ENCODE measurements at regions not wholly inside any gene's neighbourhood (a gene's known extent, or its start where the extent isn't known, plus 50 kb on each side); places are given as distances from the start of the nearest gene placed in this dataset.

DNA sequence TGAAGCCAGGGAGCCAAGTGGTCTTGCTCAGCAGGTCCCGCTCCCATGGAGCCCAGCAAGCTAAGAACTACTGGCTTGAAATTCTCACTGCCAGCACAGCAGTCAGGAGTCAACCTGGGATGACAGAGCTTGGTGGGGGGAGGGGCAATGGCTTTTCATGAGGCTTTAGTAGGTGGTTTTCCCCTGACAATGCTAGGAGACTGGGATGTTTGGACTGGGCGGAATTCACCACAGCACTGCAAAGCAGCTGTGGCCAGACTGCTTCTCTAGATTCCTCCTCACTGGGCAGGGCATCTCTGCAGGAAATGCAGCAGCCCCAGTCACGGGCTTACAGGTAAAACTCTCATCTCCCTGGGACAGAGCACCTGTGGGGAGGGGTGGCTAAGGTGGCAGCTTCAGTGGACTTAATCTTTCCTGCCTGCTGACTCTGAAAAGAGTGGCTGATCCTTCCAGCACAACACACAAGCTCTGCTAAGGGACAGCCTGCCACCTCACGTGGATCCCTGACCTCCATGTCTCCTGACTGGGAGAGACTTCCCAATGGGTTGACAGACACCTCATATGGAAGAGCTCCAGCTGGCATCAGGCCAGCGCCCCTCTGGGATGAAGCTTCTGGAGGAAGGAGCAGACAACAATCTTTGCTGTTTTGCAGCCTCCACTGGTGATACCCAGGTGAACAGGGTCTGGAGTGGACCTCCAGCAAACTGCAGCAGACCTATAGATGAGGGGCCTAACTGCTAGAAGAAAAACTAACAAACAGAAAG lies 349.7 kb upstream of the ST6GAL2 start:
- DNase-seq: no peak

DNA sequence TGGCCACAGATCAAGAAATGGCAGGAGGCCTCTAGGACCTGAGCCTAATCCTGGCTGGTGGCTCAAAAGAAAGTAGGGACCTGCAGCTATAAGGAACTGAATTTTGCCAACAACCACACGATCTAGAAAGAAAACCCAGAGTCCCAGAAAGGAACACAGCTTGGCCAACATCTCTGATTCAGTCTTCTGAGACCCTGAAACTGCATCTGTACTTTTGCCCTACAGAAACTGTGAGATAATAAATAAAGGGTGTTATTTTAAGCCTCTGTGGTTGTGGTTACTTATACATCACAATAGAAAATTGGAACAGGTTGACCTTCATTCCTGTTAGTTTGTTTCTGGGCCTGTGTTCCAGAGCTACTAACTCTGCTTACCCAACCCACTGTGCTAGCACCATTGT lies 356.8 kb upstream of the ST6GAL2 start:
- DNase-seq: no peak

DNA sequence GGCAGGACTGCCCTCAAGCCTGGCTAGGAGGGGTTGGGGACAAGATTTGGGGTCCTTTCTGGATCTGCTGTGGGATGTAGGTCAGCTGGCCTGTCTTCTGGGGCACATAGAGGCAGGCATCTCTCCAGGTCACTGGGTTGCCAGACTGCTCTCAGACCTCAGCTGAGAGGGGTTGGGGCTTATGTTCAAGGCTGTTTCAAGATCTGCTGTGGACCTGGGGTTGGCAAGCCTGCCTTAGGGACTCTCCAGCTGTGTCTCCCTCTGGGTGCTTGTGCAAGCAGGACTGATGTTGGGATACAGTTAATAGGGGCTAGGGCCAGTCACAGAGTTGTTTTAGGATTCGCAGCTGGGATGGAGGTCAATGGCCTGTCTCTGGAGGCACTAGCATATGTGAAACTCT lies 363.0 kb upstream of the ST6GAL2 start:
- no peak for DNase-seq

DNA sequence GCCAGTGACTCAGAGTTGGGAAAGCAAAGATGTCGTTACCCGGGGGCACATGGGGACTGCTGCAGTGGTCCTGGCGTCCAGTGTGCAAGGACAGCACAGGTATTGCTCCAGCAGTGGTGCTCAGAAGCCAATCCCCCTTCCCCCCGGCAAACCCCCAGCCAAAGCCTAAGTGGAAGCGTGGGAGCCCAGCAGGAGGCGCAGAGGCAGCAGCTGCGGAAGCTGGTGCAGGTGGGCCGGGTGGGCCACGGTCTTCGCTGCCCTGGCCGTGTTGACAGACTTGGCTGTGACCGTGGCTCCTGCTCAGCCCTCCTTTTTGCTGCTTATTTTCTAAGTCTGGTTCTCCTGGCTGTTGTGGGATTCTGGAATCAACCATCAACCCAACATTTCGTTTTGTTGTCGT lies 369.8 kb upstream of the ST6GAL2 start:
- DNase-seq: no peak

DNA sequence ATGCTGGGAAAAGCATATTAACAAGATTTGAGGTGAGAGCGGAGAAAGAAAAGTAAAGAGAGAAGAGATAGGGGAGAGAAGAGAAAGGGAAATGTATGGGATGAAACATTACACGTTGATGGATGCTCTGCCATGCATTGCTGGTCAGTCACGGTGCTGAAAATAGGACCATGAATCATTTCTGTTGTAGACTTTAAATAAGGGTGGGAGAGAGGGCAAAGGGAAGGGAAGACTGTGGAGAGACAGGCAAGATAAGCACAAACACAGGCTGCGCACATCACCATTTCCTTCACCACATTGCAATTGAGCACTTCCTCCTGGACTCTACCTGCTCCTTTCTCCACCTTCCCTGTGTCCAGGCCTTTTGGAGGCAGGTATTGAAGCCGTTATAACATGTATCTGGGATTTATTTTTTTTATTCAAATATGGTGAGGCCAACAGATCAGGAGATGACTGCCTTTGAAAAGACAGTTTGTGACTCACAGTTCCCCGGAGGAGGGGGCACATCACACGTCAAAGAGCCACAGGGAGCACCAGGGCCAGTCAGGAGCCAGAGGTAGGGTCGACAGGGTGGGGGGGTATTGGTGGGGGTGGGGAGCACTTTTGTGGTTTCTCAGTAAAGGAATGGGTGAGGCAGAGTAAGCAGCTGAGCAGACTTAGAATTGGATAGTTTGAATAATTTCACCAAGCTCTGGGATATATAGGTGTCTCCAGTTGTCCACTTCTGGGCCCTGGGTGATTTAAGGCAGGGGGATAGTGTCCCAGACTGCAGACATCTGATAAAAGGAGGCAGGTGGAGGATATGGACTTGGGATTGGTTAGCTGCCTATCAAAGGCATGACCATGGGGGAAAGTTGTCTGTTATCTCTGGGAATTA lies 372.8 kb upstream of the ST6GAL2 start:
- DNase-seq: no peak

DNA sequence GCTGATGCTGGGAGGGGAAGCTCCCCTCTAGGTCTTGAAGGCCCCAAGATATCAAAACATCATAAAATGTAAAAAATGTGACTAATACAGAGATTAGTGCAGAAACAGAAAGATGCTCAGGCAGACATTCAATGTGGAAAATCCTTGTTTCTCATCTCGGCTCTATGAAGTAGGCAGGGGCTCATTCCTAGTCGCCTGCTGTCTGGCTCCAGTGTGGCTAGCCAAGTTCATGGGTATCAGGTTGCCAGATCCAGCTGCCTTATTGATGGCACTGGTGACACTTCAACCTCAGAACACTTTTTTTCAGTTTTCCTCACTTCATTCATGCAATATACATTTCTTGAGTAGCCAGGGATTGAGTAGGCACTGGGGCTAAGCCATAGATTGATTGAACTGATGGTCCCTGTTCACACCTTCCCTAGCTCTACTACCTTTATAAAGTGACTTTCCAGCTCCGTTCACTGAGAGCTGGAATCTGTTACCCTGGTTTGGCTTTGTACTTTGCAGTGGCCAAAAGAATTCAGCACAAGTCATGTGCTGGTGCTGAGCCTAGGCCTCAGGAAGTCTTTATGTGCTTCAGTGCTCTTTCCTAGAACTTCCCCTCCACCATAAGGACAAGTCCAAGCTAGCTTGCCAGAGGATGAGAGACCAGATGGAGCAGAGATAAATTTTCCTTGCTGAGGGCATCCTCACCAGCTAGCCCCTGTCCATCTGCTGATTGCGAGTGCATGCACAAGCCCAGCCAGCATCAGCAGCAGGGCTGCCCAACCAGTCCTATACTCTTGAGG lies 373.6 kb upstream of the ST6GAL2 start:
- DNase-seq: no peak

DNA sequence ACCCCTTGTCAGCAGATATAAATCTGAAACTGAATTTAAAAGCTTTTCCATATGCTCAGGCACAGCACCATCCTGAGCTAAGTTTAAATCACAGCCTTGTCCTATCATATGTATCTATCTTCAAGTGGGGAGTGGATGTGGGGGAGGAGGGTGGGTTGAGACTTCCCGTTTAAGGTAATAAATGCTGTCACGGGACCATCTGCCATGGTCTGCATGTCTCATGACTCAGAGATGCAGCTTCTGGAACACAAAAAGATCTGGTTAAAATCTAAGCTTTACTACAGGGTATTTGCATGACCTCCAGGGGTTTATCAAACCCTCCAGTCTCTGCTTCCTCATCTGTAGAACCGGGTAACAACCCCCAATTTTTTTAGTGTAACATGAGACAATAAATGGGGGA lies 377.7 kb upstream of the ST6GAL2 start:
- DNase-seq: no peak

DNA sequence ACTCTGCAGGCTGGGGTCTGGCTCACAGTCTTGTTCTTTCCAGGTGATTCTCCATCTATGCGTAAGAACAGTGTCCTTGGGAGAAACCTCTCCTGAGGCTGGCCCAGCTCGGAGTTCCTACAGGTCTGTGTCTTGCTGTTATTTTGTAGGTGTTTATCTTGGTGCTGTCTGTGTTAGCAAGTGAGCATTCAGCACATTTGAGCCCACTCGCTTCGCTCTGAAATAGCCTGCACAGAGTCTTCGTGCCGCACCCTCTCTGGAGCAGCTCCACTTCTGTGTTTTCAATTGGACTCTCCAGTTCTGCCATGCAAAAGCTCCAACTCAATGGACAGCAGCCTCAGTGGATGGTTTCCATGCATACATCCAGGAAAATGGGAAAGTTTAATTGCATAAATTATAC lies 378.2 kb upstream of the ST6GAL2 start:
- no peak for DNase-seq

DNA sequence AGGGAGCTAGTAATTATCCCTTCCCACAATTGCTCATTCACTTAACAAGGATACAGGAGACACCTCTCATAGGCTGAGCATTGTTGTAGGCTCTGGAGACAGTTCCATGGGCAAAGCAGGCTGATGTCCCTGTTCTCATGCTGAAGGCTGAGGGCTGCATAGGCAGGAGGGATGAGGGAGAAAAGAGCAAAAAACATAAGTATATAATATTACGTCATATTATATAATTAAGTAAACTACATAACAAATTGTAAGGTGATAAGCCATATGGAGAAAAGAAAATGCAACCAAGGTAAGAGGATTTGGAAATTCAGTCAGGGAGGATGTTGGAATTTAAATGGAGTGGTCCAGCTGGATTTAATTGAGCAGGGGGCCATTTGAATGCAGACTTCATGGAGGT lies 380.6 kb upstream of the ST6GAL2 start:
- no peak for DNase-seq

DNA sequence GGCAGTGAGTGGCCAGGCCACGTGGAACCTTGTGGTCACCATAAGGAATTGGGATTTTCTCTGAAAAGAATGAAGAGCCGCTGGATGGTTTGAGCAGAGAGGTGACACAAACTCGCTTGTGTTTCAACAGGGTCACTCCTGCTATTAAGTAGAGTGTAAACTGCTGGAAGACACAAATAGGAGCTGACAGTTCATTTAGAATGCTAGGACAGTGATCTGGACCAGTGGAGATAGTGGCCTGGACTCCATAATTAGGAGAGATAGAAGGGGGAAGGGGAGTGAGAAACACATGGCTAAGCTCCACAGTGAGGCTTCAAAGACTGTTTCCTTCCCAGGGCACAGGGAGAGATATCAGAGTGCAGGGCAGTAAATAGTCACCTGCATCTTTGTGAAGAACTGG lies 381.1 kb upstream of the ST6GAL2 start:
- no peak for DNase-seq

DNA sequence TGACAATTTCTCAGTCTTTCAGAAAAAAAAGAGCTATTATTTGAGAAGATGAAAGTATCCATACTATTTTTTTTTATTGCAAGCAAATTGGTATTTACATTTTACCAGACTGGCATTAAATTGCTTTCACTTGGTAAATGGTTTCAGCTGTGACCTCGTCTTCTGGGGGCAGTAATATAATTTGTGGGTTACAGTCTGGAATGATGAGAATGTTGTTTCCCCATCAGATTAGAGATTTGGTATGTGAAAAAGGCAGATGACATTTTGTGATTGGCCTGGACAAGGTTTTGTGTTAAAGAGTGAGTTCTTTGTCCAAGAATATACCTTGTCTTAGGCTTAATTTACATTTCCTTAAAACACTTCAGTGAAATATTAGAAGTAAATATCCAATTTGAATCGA lies 390.1 kb upstream of the ST6GAL2 start:
- DNase-seq: no peak

DNA sequence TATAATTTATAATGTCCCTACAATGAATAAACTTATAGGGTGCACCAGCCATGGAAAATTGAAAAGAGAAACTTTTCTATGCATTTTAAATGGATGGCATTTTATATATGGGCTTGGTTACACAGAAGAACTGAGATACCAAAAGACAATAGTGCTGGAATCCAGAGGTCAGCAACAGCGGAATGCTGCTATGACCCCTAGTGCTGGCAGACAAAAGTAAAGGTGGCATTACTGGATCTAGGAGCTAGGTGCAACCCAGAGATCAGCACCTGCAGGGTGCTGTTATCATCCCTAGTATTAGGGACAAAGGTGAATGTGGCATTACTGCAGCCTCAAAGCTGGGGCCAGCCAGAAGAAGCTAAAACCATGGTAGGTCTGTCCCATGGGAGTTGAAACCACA lies 392.7 kb upstream of the ST6GAL2 start:
- no peak for DNase-seq

DNA sequence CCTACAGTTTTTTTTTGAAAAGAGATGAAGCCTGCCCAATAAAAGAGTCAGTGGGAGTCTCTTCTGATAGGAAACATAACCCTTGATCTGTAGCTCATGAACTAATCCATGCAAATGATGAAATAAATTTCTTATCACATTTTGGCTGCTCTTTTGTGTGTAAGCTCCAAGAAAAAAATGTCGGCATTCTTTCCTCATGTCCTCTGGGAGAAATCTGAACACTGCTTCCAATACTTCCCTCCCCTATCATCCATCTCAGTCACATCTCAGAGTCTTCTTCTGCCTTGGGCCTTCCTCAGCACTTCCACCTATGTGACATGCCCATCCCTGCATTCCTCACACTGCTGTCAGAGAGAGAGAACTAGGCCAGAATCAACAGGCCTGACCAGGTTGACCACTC lies 395.7 kb upstream of the ST6GAL2 start:
- no peak for DNase-seq

DNA sequence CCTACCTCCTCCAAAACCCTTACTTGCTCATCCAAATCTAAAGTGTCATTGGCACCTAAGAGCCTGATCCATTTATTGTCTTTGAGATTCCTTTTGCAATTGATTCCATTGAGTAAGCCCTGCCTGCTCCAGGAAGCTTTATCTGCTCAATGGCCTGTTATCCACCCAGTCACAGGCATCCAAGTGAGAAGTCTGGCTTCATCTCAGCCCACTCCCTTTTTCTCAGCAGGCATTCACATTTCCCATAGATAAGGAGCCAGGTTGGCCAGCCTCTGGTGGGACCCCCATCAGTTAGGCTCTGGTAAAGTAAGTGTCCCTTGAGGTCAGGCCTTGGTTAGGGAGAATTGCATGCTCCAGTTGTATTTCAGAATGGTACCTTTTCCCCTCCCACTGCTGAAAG lies 396.2 kb upstream of the ST6GAL2 start:
- no peak for DNase-seq

DNA sequence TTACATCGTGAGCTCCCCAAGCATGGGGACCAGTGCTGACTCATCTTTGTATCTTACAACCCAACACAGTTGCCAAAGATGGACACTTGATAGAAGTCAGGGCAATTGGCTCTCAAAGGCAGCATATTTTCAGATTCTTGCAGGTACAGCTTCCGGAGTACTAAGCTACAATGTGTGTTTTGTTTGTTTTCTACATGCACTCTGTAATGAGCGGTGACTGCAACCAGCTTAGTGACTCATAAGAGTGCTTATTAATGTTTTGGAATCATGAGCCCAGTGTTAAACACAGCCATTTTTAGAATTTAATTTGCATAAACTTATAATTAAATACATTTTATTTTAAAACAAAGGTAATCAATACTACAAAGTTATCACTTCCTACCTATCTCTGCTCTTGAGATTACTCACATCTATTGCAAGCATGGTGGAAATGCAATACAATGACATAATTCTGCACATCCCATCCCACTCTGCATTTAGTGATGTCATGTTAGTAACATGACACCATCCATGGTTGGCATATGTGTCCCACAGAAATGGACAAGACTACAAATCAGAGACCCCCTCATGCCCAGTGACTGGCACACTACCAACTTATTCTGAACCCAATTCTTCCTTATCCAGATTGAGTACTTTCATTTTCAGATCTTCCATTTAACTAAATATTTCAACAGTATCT lies 399.8 kb upstream of the ST6GAL2 start:
- DNase-seq: no peak

DNA sequence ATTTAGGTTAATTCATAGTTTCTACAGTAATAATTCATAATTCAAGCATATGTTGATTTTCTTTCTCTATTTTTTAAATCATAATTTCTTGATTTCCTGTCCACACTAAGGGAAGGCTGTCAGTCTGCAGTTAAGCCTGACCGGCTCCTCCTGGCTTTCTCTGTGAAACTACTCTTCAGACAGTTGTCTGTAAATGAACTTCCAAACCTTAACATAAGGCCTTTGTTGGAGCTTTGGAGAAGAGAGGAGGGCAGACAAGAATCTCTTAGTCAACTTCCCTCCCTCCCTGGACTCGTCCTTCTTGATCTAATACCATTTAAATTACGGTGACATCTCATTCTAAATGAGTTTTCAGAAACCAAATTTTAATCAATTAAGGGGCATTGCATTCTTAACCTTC lies 404.1 kb upstream of the ST6GAL2 start:
- no peak for DNase-seq

DNA sequence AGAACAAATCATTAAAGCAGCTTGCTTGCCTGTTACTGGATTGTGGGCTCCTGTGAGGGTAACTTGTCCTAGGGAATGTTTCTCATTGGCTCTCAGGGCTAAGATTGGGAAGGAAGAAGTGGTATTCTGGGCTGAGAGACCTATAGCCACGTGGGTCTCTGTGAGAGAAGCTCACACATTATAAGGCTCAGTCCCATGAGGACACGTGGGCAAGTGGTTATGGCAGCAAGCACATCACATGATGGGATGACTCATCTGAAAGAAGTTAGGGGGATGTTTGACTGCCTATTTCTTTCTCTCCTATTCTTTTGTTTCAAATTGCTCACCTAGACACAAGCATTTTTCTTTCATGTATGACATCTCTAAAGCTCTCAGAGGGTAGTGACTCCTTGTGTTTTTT lies 418.0 kb upstream of the ST6GAL2 start:
- DNase-seq: no peak

DNA sequence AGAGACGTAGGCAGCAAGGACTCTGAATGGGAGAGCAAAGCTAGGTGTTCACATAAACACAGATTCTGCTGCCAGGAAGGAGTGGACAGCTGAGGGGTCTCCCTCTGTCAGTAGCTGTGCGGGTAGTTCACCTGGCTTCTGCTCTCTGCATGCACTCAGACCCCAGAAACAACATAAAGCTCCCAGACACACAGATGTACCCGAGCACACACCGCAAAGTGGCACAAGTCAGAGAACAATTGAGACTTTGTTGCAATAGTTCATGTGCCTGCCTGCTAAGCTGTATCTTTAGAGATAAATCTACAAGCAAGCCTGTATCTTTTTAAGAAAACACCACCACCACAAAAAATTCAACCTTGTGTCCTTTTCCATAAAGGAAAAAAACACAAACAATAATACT lies 420.0 kb upstream of the ST6GAL2 start:
- no peak for DNase-seq

DNA sequence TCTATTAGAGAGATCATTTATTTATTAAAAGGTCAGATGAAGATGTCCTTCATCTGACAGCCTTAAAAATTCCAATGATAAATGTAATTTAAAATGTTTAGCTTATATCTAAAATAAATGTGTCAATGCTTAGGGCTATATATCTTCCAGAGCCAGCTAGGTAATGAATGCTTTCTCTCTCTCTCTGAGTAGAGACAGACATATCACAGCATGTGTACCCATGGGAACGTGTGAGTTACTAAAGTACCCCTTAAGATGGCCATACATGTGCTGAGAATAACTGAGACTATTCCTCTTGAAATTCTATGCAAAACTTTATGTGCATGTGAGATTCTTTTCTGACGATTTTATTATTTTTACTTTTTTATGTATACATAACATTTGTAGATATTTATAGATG lies 420.9 kb upstream of the ST6GAL2 start:
- DNase-seq: no peak

DNA sequence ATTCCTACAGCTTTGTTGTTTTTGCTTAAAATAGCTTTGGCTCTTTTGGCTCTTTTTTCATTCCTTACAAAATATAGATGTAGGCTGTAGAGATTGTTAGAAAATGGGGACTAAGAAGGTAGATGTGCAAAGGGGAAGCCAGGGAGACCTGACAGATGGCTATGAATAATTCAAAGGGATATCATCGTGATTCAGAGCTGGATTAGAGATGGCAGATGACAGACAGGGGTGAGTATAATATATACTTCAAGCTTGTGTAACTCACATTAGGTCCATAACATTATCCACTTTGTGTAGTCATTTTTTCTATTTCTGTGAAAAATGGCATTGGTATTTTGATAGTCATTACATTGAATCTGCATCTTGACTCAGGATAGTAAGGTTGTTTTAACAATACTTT lies 422.9 kb upstream of the ST6GAL2 start:
- DNase-seq: no peak

DNA sequence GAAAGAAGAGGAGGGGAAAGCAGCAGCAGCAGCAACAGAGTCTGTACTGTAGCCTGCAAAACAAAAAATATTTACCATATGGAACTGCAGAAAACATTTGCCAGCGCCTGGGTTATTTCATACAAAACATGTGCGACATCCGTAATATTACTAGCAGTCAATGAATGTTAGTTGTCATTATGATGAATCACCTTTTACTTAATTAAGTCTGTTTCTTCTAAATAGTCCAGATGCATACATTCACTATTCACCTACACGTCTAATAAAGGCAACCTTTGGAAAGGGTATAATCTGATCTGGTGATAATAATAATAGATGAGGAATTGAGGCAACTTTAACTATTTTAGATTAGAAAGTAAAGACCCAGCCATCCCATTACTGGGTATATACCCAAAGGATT lies 426.3 kb upstream of the ST6GAL2 start:
- DNase-seq: no peak

DNA sequence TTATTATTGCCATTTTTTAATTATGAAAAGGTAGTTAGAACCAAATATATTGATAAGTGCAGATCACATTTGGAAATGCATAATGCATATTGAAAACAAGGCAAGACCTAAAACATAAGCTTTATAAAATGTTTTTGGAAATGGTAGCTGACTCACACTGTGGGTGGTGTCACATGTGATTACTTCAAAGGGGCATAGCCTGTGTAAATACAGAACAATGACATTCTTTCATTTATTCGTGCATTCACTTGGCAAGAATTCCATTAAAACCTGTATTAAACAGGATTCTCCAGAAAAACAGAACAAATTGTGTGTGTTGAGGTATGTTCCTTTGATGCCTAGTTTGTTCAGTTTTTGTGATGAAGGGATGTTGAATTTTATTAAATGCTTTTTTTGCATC lies 427.3 kb upstream of the ST6GAL2 start:
- no peak for DNase-seq

DNA sequence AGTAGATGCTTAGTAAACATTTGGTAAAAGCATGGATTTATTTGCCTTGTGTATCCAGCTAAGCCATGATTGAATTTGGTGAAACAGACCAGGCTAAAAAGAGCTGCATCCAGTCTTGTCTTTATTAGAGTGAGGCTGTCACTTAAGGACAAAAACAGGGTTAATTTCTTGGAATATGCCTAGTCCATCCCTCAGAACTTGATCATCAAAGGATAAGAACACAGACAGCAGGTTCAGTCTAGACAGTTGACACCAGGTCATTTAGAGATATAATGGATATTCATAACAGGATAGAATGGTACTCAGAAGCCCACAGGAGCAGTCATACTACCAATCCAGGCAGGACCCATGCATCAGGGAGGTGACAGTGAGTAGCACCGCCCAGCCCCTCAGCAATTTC lies 434.9 kb upstream of the ST6GAL2 start:
- DNase-seq: no peak

Measured in C1 segment of cervical spinal cord (tissue), 14 donors.